GM12864 (cell line): ENCODE measurements at regions not wholly inside any gene's neighbourhood (a gene's known extent, or its start where the extent isn't known, plus 50 kb on each side); places are given as distances from the start of the nearest gene placed in this dataset.

Experiments
- DNase-seq: peaks from one replicate; pipeline ENCODE4 v3.0.0-alpha.2; 2011; ENCODE audit warnings: low read depth
- H3K4me3 ChIP-seq: 2 replicates; pipeline ENCODE4 v1.5.1; 2011; ENCODE audit warnings: mild to moderate bottlenecking, low read depth, low read length, control low read depth
- CTCF ChIP-seq: IDR thresholded peaks from 2 replicates; pipeline ENCODE4 v1.5.1; 2011; ENCODE audit warnings: low read depth, mild to moderate bottlenecking, moderate library complexity, low read length, control low read depth, inconsistent platforms; ENCODE audit errors: missing control alignments

- H3K4me3 ChIP-seq = no peak overlapping the region
- TF ChIP-seq CTCF = no peak
- DNase-seq = no peak
Observed at GRCh38 chr5:135644816-135645215, 66.0 kb upstream of the CXCL14 start.

- DNase-seq = no peak
- no peak overlapping the region for H3K4me3 ChIP-seq
- no peak for TF ChIP-seq CTCF
Observed at GRCh38 chr5:135643881-135644766, 65.3 kb upstream of the CXCL14 start.

GRCh38 chr5:135642934-135643333, 64.1 kb upstream of the CXCL14 start:
- no peak overlapping the region for H3K4me3 ChIP-seq
- no peak for DNase-seq
- no peak for TF ChIP-seq CTCF

- DNase-seq = no peak
- H3K4me3 ChIP-seq = no peak overlapping the region
- TF ChIP-seq CTCF = no peak
Observed at GRCh38 chr5:135642488-135642870, 63.7 kb upstream of the CXCL14 start.

GRCh38 chr5:135641734-135642487, 63.1 kb upstream of the CXCL14 start:
- no peak overlapping the region for H3K4me3 ChIP-seq
- no peak for DNase-seq
- TF ChIP-seq CTCF = no peak

GRCh38 chr5:135641319-135641718, 62.5 kb upstream of the CXCL14 start:
- DNase-seq = no peak
- no peak for TF ChIP-seq CTCF
- H3K4me3 ChIP-seq = no peak overlapping the region
